Stimulated activated CD8-positive, alpha-beta memory T cell treated with anti-CD3 and anti-CD28 coated beads, Interleukin-15, amount 100 ng/mL, for 48 hours (primary cell): ENCODE measurements at regions not wholly inside any gene's neighbourhood (a gene's known extent, or its start where the extent isn't known, plus 50 kb on each side); places are given as distances from the start of the nearest gene placed in this dataset.
"Not testable (repeated sequence)": the region's sequence is repeated elsewhere in the genome, so short reads cannot be mapped to it uniquely, and the experiment has no call there.

Experiments
- DNase-seq, 2 donors: peaks; one replicate each; pipeline ENCODE4 v3.0.0-alpha.2; 2020; ENCODE audit warnings: low read depth in 2 of 2

DNA sequence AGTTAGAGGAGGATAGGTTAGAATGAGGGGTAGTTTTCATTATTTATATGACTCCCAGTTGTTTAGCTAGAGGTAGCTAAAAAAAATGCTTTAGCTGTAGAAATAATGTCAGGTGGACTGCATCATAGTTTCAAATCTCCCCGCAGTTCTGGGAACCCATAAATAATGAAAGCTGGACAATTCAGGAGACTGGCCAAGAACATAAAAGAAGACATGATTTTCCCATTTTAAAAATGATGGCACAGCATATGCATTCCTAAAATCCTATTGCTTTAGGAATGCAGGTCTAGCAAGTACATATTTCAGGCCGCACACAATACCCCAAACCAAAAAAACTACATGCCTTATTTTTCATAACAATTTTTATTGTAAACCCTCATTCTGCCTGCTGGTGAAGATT, 143.3 kb downstream of the CTH start:
- DNase-seq = no peak

DNA sequence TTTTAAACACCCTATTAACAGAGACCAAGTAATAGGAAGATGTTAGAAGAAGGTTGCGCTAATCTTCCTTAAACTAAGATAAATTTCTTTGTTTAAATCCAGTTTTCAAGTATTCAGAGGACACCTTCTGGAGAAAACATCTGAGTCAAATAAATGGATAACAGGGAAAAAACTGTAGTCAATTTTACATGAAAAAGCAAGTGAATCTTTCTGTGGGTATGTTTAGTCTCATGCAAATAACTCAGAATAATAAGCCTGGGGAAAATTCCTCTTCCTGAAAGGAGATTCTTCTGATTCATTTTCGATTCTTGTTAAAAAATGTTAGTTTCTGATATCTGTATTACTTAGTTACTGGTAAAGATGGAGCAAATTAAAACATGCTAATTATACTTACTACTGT, 145.5 kb downstream of the CTH start:
- DNase-seq = no peak

DNA sequence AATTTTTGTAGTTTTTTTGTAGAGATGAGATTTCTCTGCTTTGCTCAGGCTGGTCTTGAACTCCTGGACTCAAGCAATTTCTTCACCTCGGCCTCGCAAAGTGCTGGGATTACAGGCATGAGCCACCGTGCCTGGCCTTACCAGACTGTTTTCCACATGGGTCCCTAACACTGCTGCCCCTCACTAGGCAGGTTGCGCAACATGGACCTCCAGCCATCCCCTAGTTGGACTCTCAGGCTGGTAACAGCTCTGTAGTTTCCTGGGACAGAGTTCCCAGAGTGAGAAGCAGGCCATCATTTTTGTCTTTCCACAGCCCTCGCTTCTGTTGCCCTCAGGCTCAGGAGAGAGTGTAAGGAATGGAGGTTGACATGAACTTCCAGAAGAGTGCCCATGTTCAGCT, 156.1 kb downstream of the CTH start:
- DNase-seq = no peak

DNA sequence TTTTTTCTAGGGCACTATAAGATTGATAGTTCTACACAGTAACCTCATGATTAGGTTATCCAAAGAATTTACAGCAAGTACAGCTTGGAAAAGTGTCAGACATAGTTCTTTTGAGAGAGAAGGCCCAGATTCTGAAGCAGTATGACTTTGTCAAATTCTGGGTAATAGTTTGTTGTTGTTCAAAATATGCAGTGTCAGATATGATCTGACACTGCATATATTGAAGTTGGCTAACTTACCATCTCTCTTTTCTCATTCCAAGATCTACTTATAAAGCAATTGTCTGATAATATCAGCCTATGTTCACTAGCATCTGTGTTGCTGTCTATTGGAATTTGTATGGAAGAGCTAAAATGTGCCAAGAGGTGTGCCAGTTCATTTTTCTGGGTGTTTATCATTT, 160.1 kb downstream of the CTH start:
- no peak for DNase-seq

DNA sequence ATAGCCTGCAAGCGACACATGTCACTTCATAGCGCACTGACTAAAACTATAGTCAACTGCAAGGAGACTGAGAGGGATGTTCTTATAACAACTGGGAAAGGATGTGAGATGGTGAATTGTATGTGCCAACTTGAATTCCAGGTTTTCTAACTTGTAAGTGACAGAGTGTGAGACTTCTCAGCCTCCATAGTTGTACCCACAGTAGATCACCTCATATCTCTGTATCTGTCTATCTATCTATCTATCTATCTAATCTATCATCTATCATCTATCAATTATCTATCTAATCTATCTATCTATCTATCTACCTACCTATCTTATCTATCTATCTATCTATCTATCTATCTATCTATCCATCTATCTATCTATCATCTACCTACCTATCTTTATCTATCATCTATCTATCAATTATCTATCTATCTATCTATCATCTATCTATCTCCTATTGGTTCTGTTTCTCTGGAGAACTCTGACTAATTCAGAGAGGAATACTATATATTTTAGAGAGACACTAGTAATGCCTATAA, 162.3 kb downstream of the CTH start:
- DNase-seq = no peak

DNA sequence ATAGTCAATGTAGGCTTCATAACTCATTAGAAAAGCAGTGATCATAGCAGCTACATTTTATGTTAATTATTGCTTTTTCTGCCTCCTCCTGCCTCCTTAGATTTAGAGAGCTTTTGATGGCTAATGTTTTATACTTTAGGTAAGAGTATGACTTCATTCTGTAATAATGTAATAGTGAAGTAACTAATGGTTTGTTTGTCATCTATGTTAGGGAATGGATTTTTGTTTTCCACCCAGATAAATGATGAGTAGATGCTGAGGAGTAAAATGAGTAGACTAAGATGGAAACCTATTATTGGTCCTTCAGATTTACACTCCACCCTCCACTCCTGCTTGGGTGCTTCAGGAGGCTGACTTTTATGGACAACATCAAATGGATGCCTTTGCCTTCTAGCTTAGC, 170.6 kb downstream of the CTH start:
- no peak for DNase-seq

DNA sequence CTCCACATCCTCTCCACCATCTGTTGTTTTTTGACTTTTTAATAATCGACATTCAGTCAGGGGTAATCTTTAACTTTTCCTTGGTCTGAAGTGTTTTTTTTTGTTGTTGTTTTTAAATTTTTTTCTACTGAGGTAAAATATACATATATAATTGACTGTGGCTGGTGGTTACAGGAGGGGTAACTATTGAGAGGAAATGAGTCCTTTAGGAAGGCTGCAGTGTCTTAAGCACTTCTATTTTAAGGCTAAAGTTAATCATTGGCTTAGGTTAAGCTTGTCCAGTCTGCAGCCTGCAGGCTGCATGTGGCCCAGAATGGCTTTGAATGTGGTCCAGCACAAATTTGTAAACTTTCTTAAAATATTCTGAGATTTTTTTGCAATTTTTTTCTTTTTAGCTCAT, 172.5 kb downstream of the CTH start:
- no peak for DNase-seq

DNA sequence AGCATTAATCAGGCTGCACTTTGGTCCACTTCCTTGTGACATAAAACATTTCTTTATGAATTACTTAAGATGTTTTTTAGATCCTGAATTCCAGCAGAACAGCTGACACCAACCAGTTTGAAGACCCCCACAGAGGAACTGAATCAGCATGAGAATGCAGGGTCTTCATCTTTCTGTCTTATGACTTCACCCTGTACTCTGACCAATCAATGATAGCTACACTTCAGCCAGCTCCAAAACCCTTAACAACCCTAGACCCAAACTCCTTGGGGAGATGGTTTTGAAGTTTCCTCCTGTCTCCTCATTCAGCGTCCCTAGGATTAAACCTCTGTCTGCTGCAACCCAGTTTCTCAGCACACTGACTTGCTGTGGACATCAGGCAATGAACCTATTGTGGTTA, 175.0 kb downstream of the CTH start:
- no peak for DNase-seq

DNA sequence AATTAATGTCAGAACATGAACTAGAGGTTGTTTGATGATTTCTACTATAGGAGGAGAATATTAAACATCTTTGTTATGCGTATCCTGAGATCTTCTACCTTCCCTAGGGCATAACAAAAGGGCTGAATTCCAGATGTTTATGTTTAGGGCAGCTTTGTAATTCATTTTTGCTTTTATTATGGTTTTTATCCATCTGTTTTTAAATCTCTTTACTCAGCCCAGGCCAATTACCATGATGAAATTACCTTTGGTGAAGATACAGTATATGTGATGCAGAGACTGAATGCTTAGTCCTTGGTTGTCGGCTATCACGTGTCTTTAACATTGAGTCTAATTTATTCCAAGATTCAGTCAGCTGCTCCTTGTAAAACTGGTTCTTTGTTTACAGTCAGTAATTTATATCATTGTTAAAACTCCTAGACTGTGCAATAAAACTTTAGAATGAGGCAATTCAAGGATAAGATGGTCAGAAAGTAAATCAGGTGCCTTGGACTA, 176.9 kb downstream of the CTH start:
- DNase-seq = no peak

DNA sequence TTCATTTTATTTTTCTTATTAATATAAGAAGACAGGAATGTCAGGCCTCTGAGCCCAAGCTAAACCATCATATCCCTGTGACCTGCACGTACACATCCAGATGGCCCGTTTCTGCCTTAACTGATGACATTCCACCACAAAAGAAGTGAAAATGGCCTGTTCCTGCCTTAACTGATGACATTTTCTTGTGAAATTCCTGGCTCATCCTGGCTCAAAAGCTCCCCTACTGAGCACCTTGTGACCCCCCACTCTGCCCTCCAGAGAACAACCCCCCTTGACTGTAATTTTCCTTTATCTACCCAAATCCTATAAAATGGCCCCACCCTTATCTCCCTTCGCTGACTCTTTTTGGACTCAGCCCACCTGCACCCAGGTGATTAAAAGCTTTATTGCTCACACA, 182.5 kb downstream of the CTH start:
- DNase-seq = not testable (repeated sequence)

DNA sequence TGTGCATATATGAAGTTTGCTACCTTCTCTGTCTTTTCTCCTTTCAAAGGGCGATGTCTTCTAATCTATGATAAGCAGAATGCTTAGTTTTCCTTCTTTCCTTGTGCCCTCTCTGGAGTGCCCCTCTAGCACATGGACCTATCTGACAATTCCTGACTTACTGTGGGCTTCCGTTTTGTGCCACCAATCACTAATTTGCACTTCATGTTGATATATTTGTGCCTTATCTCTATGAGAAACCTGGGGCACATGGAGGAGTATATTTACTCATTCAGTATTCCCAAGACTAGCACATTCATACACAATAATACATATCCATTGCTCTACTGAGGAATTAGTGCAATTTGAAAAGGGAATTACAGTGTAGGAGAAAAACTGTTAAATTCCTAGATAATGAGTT, 197.7 kb downstream of the CTH start:
- DNase-seq = no peak

DNA sequence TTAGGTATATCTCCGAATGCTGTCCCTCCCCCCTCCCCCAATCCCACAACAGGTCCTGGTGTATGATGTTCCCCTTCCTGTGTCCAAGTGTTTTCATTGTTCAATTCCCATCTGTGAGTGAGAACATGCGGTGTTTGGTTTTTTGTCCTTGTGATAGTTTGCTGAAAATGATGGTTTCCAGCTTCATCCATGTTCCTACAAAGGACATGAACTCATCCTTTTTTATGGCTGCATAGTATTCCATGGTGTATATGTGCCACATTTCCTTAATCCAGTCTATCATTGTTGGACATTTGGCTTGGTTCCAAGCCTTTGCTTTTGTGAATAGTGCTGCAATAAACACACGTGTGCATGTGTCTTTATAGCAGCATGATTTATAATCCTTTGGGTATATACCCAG, 199.1 kb downstream of the CTH start:
- not testable (repeated sequence) for DNase-seq

DNA sequence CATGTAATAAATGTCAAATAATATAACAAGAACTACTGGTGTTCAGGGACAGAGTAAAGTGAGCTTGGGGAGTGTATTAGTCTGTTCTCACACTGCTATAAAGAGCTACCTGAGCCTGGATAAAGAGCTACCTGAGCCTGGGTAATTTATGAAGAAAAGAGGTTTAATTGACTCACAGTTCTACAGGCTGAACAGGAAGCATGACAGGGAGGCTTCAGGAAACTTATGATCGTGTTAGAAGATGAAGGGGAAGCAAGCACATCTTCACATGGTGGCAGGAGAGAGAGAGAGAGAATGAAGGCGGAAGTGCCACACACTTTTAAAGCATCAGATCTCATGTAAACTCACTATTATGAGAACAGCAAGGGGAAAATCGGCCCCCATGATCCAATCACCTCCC, 205.9 kb downstream of the CTH start:
- DNase-seq = no peak

DNA sequence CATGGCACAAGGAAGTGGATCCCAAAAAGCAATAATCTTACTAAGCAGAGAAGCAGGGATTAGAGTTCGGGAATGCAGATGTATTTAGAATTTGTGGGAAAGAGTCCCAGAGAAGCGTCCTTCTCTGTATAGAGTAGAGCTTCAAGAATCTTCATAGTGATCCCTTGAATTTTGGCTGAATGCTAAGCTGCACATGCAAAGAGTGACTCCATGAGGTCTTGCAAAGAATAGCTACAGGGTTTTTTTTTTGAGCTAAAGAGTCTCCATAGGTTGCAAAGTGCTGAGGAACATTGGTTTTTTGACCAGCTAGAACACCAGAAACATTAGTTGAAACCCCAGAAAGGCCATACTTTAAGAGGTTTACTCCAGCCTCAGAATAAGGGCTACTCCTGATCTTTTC, 206.7 kb downstream of the CTH start:
- DNase-seq = no peak

DNA sequence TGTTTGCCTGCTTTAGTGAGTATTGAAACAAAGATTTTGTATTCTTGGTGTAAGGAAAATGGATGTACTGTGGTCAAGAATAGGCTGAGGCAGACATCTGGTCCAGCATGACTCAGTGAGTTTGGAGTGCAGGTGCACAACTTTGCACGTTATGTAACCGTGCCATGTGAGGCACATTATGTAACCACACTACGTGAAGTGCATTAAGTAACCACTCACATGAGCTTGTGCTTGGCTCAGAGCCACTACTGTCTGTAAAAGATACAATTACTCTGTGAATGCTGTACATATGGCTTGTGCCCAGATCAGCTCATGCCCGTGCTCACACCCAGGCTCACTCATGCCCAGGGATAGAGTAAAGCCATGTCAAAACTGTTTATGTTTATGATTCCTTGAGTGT, 216.8 kb downstream of the CTH start:
- DNase-seq = no peak

DNA sequence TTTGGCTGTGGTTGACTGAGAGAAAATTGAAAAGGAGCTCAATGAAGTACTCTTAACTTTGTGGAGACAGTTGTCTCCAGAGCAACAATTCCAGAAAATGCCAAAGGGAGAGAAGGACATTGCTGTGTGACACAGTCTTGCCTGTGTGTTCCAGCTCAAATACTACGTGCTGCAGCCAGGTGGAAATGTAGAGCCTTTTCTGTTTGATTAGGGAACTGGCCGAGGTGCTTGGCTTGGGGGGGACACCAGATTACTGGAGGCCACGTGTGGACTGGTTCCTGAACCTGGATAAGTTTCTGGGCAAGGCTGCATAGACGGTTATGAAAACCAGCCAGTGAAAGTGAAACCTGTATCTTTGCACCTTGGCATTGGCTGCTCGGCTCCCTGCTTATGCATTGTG, 217.9 kb downstream of the CTH start:
- DNase-seq = no peak

DNA sequence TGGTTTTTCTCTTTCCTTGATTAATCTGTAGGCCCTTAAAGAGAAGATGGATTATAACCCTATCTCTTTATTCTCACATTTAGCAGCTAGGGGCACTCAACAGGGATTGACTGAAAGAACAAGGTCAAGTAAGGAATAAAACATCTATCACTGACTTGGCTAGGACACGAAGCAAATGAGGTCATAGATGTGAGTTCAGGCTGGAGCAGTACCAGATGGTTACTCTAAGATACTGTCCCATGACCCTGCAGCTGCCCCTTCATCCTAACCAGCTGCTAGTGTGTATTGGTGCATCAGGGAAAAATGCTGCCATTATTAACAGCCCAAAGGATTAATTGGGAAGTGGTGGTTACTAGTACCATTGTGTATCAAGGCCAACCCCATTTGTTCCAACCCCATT, 221.9 kb downstream of the CTH start:
- no peak for DNase-seq

DNA sequence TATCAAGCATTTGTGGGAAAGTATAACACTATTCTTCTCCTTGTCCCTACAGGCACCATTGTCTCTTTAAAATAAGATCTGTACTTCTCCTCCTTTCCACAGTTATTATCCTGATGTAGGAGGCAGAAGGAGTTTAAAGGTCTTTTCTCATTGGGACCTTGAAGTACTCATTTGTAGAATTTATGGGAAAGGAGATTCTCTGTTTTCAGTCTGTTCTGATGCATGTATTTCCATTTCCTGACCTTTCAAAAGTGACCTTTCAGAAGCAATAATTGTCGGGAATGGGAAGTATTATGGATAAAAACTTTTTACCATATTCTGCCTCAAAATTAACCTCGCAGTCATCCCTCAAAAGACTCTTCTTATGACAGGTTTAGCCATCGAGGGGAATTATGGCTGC, 224.8 kb downstream of the CTH start:
- DNase-seq = no peak

DNA sequence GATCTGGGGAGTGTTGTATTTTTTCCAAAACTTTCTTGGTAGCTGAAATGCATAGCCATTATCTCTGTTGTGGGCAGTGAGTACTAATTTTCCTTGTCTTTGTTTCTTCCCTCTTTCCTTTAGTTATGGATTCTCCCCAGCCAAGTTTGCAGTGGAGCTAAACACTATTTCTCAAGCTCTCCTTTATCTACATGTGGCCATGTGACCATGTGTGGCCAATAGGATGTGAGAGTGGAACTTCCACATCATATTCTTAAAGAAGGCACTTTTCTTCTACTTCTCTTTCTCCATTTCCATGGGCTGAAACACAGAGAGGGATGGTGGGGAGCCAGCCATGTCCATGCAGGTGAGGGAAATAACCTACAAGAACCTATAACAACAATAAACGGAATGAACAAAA, 230.8 kb downstream of the CTH start:
- DNase-seq = no peak

DNA sequence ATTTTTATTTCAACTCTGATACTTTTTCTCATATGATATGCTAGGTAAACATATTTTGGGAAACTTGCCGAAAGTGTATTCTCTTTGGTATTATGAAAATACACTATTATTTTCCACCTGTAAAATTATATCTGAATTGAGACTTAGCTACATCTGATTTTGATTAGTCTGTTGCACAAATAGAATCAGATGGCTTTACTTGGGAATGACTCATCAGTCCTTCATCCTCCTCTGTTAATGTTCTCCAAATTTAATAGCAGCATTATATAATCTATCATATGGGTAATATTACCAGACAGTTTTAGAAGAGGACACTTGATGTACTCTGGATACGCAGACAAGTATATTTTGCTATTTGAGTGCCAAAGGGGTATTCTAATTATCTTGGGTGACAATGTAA, 245.3 kb downstream of the CTH start:
- no peak for DNase-seq

DNA sequence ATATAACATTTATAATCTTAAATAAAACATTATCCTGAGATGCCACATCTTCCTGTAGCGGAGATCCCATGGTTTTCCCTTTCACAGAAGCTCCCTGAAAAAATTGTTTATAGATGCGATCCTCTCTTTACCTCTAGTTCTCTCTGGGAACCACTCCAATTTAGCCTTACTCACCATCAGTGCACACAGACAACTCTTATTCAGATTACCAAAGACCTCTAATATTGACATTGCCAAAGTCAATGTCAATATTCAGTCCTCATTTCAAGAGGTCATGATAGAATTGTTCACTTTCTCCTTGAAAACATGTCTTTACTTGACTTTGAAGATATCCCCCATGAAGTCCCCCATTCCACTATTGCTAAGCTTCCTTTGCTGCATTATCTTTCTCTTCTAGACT, 248.8 kb downstream of the CTH start:
- no peak for DNase-seq

DNA sequence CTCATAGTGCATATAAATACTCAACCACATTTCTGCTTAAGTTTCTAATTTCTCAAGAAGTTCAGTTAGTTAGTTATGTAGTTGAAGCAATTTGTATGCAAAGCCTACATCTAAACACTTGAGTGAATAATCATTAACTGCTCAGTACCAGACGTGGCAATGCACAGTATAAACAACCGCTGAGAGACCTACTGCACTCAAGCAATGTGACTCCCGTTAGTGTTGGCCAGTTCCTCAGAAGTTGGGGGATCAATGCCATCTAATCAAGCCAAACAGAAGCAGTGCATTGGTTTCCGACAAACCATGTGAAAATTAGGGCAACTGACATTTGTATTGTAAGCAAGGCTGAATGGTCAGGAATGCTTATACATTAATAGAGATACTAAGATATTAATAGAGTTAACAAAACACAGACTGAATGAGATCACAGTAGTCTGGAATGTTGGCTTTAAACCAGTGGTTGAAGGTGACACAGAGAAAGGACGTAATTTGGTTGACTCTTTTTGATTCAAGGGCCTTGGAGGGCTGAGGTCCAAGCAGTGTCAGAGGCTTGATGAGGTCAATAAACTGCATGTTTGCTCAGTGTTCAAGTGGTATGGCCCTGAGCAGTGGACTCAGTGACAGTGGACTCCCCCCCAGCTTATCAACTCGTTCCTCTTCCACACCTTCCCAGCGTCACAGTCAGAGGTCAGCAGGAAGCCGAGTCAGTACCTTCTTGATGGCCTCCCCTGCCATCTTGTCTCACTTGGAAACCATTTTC, 255.5 kb downstream of the CTH start:
- no peak for DNase-seq

DNA sequence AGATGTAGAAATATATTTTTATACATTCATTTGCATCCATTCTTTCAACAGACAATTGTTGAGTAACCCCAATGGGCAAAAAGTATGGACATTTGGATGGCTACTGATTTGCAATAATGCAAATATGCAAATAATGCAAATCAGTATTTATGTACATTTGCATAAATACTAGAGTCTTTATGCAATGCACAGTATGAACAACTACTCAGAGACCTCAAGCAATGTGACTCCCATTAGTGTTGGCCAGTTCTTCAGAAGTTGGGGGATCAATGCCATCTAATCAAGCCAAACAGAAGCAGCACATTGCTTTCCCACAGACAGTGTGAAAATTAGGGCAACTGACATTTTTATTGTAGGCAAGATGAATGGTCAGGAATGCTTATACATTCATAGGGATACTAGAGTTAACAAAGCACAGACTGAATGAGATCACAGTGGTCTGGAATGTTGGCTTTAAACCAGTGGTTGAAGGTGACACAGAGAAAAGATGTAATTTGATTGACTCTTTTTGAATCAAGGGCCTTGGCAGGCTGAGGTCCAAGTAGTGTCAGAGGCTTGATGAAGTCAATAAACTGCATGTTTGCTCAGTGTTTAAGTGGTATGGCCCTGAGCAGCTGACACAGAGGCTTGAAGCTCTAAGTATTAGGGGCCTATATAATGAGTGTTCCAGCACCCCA, 256.6 kb downstream of the CTH start:
- DNase-seq = no peak
